Stimulated activated CD4-positive, alpha-beta T cell treated with anti-CD3 and anti-CD28 coated beads, Interleukin-2, amount 100 ng/mL, for 24 hours (primary cell): ENCODE measurements at regions not wholly inside any gene's neighbourhood (a gene's known extent, or its start where the extent isn't known, plus 50 kb on each side); places are given as distances from the start of the nearest gene placed in this dataset.

Experiments
- DNase-seq, 2 donors: peaks; one replicate each; pipeline ENCODE4 v3.0.0-alpha.2; 2020

DNA sequence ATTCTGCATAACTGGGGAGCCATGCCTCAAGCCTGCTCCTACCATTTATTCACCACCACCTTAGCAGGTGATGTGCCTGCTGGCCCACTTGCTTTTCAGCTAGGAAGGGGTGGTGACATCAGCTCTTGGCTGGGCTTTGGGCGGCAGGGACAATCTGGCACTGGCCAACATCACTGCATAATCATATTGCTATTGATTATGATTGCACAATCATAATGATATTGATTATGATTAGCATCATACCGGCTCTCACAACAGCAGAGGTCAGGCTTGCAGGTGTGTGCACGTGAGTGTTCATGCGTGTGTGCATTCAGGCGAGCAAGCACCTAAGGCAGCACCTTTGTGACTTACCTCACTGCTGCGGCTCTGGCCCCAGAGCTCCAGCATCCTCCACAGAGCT lies 273.8 kb downstream of the AJAP1 start:
- DNase-seq: no peak

- DNase-seq: no peak
Observed at GRCh38 chr1:4924356-4924755, 269.9 kb downstream of the AJAP1 start.

DNA sequence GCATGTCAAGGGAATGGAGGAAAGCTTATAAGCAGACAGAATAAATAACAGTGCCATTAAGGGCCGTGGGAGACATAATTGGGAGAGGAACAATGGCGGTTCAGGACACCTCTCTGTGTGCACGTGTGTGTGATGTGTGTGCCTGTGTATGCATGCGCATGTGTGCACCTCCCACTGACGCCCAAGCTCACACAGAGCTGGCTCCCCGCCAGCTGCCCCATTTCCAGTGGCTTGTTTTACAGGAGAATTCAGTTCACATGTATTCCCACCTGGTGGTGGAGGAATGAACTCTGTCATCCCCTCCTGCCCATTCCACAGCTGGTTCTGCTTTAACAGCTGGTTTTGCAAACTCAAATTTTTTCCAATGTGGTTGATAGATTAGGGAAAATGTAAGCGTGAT lies 262.2 kb downstream of the AJAP1 start:
- DNase-seq: no peak

DNA sequence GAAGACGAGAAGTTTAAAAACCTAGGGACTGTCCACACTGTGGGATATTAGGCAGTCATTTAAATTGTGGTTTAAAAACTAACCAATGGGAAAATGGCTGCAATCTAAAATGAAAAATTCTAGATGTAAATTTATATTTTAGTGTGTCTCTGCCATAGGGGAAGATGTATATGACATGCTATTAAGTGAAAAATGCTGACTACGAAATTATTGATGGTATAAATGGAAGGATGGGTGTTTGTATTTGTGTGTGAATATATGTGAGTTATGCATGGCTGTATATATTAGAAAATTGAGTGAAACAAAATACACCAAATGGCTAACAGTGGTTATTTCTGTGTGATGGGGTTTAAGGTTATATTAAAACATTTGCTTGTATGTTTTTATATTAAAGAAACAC lies 260.7 kb downstream of the AJAP1 start:
- DNase-seq: no peak

DNA sequence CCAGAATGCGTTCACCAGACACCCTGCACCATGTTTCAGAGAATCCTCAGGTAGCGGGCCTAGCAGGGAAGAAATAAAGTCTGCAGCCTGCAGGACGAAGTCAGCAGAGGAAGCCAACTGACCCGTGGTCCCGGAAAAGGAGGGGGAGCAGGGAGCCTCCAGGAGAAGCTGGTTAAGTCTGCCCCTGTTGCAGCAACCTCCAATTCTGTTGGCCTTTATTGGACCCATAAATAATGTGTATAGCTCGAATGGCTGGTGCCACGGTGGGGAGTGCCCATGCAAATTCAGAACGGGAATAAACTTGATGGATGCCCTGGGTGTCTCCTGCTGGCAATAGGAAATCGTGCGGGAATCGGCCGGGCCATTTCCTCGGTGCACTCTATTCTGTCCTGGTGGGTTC lies 254.1 kb downstream of the AJAP1 start:
- DNase-seq: no peak

- DNase-seq: no peak
Observed at GRCh38 chr1:4894566-4894965, 240.2 kb downstream of the AJAP1 start.

DNA sequence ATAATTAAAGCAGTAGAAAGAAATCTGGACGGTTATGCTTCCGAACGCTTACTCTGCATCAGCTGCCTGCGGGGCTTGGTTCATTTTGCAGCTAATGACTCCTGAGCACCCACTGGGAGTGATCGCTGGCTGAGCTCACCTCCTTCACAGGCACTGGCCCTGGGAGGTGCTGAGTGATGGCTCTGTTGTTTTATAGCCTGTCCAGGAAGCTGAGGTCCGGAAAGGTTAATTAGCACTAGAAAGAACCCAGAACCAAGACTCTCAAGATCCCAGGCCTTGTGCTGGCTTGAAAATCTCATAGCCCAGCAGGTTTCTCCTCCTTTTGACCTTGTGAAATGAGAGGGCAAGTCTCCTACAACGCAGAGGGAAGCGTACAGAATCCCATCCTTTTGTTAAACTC lies 226.2 kb downstream of the AJAP1 start:
- no peak for DNase-seq

GRCh38 chr1:4877426-4877825 lies 223.0 kb downstream of the AJAP1 start:
- DNase-seq: no peak

- DNase-seq: no peak
Observed at GRCh38 chr1:4871373-4871772, 217.0 kb downstream of the AJAP1 start.

- no peak for DNase-seq
Observed at GRCh38 chr1:4868521-4868920, 214.1 kb downstream of the AJAP1 start.

DNA sequence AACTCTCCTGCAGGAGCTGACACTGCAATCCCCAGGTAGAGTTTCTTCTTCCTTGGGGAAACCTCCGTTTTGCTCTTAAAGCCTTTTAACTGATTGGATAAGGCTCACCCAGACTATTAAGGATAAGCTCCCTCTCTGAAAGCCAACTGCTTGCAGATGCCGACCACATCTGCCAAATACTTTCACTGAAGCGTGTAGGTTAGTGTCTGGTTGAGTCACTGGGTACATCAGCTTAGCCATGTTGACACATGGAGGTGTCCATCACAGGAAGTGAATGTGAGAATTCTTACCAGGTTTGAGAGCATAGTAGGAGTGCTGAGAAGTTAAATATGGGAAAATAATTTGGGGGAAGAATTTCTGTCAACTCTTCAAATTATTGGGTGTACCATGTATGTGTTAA lies 202.0 kb downstream of the AJAP1 start:
- DNase-seq: no peak

DNA sequence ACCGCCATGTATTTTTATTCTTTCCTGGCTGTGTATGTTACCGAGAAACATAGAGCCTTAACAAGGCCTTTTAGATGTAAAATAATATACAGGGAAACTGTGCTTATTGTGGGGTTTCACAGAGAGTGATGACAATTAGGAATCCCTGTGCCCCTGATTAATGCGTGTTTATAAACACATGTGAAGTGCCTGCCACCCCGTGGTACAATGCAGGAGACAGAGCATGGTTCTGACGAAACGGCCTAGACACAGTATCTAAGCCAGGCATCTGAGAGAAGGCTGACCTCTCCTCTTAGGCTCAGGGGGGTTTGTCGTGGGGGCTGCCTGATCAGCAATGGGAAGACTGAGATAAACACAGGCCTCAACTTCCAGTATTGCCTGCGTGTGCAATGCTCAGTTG lies 200.0 kb downstream of the AJAP1 start:
- no peak for DNase-seq

DNA sequence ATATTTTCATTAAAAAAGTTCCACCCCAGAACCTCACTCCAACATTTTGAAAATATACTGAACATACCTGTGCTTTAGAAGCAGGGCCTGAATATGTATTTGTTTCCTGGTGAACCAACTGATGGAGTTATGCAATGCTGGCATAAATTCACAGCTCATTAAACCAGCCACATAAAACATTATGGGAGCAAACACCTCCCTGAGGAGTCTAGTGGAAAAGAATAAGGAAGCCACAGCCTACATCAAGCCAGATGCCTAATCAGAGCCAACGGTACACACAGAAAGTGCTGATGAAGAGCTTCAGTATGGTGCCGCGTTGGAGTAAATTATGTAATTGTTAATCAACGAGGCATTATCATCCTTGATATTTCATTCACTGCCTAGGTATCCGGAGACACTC lies 199.5 kb downstream of the AJAP1 start:
- no peak for DNase-seq

DNA sequence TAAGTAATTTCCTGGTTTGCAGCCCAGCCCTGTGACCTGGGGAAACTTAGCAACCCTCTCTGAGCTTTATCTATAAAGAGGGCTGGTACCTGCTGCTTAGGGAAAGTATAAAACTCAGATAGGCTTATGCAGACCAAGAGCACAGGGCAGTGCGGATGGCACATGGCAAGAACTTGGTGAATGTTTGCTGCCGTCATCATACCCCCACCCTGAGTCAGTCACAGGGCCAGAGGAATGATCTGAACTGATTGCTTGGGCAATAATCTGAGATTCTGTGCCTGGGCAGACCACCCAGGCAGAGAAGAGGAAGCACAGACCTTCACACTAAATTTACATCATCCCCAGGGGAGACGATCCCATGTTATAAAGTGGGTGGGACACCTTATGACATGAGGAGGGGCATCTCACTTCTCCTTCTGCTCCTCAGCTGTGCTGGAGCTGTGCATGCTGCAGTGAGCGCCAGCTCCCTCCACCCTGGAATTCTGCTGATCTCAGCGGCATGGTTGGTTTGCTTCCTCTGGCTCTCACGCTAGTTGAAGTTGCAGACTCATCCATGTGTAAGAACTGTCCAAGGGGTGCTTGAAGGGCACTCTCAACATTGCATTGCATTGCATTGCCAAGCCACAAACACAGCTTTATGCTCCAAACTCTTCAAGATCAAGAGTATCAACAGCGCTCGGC lies 197.1 kb downstream of the AJAP1 start:
- no peak for DNase-seq

GRCh38 chr1:4848431-4848830 lies 194.0 kb downstream of the AJAP1 start:
- DNase-seq: no peak

DNA sequence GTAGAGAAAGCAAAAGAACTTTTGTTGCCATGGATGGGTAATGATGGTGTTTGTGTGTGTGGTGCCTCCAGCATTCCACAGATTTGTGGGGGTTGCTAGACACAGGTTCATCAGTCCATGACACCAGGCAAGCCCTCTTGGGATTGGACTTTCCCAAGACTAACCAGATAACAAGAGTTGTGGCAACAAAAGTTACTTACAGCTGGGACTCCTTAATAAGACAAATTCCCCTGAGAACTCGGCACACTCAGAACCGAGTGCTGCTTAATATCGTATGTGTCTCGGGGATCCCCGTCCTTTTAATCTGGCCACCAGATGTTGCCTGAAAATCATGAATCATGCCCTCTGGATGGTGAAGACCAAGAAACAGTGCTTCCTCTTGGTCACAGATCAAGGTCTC lies 193.3 kb downstream of the AJAP1 start:
- DNase-seq: no peak
